Lower lobe of right lung (tissue), 2 donors: ENCODE measurements at regions not wholly inside any gene's neighbourhood (a gene's known extent, or its start where the extent isn't known, plus 50 kb on each side); places are given as distances from the start of the nearest gene placed in this dataset.
A peak's percentile ranks its signal among the peaks of the same experiment; 100 is the strongest.

Experiments
- ATAC-seq, 2 donors: fragments of 200-7000 bp; cut with Tn5 transposase; one replicate each; pipeline ENCODE4 v1.9.1; 2020 to 2022; ENCODE audit warnings: mild to moderate bottlenecking in 2 of 2, moderate library complexity in 2 of 2
- DNase-seq: peaks from one replicate; pipeline ENCODE4 v3.0.0-alpha.2; 2020
- H3K27ac ChIP-seq: fragments of 200-600 bp; one replicate; pipeline ENCODE4 v1.8.0; 2022
- H3K27me3 ChIP-seq: fragments of 200-600 bp; one replicate; pipeline ENCODE4 v1.8.0; 2022; ENCODE audit warnings: low read depth
- H3K36me3 ChIP-seq: fragments of 200-600 bp; one replicate; pipeline ENCODE4 v1.8.0; 2022; ENCODE audit warnings: mild to moderate bottlenecking
- H3K4me1 ChIP-seq: fragments of 200-600 bp; one replicate; pipeline ENCODE4 v1.8.0; 2022
- H3K4me3 ChIP-seq: fragments of 200-600 bp; one replicate; pipeline ENCODE4 v1.8.0; 2022; ENCODE audit warnings: mild to moderate bottlenecking
- H3K9me3 ChIP-seq: fragments of 200-600 bp; one replicate; pipeline ENCODE4 v1.8.0; 2022
- intact Hi-C: fragments of 100-400 bp; cut with DNase I; formaldehyde crosslinking; loops from one replicate; pipeline ENCODE4 v1.11.0; 2022
- TF ChIP-seq, protein P1 (sequence below): fragments of 200-600 bp; IDR thresholded peaks from one replicate; pipeline ENCODE4 v1.8.0; 2022; ENCODE audit warnings: antibody characterized with exemption, mild to moderate bottlenecking
- donor health status: DM: no; HTN: yes; CAD: no; lungs with severe emphysema.

DNA sequence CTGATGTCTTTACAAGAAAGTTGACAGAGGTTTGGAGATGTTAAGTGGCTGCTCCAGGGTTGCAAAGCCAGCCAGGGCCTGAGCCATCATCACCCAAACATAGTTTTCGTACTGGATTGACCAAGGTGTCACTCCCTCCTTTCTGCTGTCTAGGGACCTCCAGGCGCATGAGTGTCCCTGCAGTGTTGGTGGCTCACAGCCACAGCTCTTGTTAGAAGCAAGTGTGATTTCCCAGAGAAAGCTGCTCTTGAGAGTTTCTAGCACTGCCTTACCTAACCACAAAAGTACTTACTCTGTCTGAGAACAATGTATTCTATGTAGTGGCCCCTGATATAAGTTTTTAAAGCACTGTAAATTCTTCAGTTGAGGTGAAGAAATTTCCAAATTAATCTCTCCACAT, 144.1 kb downstream of the SOX2 start:
- H3K36me3 ChIP-seq: no peaks in the 10 kb centered on the region
- TF ChIP-seq, protein P1, sequence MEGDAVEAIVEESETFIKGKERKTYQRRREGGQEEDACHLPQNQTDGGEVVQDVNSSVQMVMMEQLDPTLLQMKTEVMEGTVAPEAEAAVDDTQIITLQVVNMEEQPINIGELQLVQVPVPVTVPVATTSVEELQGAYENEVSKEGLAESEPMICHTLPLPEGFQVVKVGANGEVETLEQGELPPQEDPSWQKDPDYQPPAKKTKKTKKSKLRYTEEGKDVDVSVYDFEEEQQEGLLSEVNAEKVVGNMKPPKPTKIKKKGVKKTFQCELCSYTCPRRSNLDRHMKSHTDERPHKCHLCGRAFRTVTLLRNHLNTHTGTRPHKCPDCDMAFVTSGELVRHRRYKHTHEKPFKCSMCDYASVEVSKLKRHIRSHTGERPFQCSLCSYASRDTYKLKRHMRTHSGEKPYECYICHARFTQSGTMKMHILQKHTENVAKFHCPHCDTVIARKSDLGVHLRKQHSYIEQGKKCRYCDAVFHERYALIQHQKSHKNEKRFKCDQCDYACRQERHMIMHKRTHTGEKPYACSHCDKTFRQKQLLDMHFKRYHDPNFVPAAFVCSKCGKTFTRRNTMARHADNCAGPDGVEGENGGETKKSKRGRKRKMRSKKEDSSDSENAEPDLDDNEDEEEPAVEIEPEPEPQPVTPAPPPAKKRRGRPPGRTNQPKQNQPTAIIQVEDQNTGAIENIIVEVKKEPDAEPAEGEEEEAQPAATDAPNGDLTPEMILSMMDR: no peak
- intact Hi-C loops: no loop called here
- ATAC-seq (peak; percentile 82 to 85), DNase-seq (no peak)
- no peak overlapping the region for H3K27ac ChIP-seq
- H3K9me3 ChIP-seq: no peaks in the 10 kb centered on the region
- no peak overlapping the region for H3K4me3 ChIP-seq
- peaks cover 8% of the 10 kb centered on the region for H3K4me1 ChIP-seq
- H3K27me3 ChIP-seq: no peaks in the 10 kb centered on the region

DNA sequence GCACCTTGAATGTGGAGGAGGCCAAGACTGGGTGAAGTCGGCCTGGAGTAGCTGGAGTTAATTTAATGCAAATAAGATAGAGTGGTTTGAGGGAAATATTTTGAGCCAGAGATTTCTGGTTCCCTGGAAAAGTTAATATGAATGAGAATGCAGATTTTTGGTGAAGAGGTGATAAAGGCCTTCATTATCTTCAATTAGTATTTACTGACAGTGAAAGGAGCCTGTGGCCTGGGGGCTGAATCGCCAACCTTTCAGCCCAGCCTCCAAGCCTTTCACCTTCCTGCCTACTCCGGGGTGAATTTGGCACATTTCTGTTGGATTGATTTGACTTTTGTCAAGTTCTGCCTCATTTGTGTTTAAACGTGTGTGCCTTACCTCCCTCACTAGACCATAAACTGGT, 147.8 kb downstream of the SOX2 start:
- TF ChIP-seq, protein P1: no peak
- Histone ChIP-seq H3K27ac (no peak overlapping the region), H3K4me1 (no peaks in the 10 kb centered on the region), H3K9me3 (no peaks in the 10 kb centered on the region), H3K4me3 (no peak overlapping the region), H3K27me3 (peaks cover 6% of the 10 kb centered on the region), H3K36me3 (no peaks in the 10 kb centered on the region)
- no peak for DNase-seq
- ATAC-seq: no peak
- intact Hi-C loops: no loop called here

DNA sequence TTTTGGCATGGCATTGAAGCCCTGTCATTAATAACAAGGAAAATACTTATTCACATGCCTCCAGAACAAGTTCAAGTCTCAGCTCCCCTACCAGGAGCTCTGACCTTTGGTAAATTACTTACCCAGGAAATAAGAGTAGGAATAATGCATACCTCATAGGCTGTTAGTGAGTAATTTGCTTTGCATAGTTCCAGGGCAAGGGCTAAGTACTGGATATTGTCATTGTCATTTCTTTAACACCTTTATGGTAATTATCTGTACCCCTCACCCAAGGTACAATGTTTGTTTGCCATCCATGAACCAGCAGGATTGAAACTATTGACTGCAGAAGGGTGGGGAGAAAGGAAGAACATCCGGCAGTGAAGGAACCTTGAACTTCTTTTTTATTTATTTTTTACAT, 148.5 kb downstream of the SOX2 start:
- intact Hi-C loops: no loop called here
- Histone ChIP-seq H3K27ac (no peak overlapping the region), H3K4me1 (no peaks in the 10 kb centered on the region), H3K9me3 (no peaks in the 10 kb centered on the region), H3K36me3 (no peaks in the 10 kb centered on the region), H3K4me3 (no peak overlapping the region), H3K27me3 (peaks cover 6% of the 10 kb centered on the region)
- DNase-seq (no peak), ATAC-seq (no peak)
- TF ChIP-seq, protein P1: no peak

DNA sequence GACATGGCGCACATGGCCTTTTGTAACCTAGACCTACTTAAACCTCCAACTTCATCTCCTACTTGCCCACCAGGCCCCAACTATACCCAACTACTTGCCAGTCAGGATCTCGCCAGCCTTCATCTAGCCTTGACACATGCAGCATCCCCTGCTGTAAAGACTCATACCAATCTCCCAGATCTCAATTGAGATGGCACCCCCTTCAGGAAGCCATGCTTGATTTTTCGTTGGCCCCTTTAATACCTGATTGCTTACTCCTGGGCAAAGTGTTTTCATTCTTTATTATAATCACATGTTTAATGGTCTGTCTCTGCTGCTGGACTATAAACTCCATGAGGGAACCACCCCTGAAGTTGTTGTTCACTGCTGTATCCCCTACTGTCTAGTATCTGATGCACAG, 150.8 kb downstream of the SOX2 start:
- ATAC-seq: no peak
- TF ChIP-seq, protein P1: no peak
- Histone ChIP-seq H3K27ac (no peak overlapping the region), H3K9me3 (no peaks in the 10 kb centered on the region), H3K36me3 (no peaks in the 10 kb centered on the region), H3K4me1 (no peaks in the 10 kb centered on the region), H3K4me3 (no peak overlapping the region), H3K27me3 (peaks cover 6% of the 10 kb centered on the region)
- intact Hi-C loops: no loop called here
- no peak for DNase-seq

DNA sequence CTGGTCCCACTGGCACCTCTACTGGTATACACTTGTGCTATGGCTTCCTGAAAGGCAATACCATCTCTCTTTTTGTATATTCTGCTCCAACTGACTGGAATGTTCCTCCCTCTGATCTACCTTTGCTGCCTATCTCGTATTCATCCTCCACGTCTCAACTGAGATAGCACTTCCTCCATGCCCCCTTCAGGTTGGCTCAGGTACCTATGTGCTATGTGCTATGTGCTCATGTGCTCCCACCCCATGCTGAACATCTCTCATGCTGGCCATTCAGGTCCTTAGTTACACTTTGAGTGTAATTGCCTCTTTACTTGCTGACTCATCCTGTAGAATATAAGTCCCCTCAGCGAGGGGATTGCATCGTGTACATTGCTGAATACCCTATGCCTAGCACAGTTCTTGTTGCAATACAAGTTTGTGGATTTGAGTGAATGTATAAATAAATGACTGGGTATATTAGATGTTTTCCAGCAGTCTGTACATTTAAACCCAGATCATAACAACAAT, 156.9 kb downstream of the SOX2 start:
- intact Hi-C loops: no loop called here
- Histone ChIP-seq H3K27ac (no peak overlapping the region), H3K9me3 (no peaks in the 10 kb centered on the region), H3K36me3 (no peaks in the 10 kb centered on the region), H3K4me3 (no peak overlapping the region), H3K27me3 (peaks cover 6% of the 10 kb centered on the region), H3K4me1 (no peaks in the 10 kb centered on the region)
- TF ChIP-seq, protein P1: no peak
- ATAC-seq (no peak), DNase-seq (no peak)

DNA sequence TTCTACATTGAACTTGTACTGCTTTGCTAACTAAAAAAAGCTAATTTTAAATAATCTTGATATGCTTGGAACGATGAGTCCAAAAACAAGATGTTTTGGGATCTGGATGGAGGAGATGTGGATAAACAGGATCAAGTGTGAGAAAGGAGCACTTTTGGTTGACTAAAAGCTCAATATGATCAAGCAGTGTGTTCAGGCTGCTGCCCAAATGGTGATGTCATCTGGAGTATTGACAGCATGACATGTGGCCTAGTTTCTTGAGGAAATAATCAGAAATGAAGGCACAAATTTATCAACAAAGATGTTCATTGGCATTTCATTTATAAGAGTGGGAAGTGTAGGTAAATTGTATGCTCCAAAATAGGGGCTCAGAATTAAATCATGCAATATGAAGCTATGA, 161.2 kb downstream of the SOX2 start:
- no peaks in the 10 kb centered on the region for H3K9me3 ChIP-seq
- peaks cover 6% of the 10 kb centered on the region for H3K27me3 ChIP-seq
- no peak overlapping the region for H3K27ac ChIP-seq
- H3K4me3 ChIP-seq: no peak overlapping the region
- no peaks in the 10 kb centered on the region for H3K36me3 ChIP-seq
- ATAC-seq: no peak
- TF ChIP-seq, protein P1: no peak
- no peaks in the 10 kb centered on the region for H3K4me1 ChIP-seq
- intact Hi-C loops: no loop called here
- DNase-seq: no peak
